Activated T-cell treated with anti-CD3 and anti-CD28 coated beads, Interleukin-2, amount 50 U/mL, for 48 hours (primary cell): ENCODE measurements at regions not wholly inside any gene's neighbourhood (a gene's known extent, or its start where the extent isn't known, plus 50 kb on each side); places are given as distances from the start of the nearest gene placed in this dataset.
"Not testable (repeated sequence)": the region's sequence is repeated elsewhere in the genome, so short reads cannot be mapped to it uniquely, and the experiment has no call there.

Source experiments
- DNase-seq, 2 experiments: peaks; one replicate each; pipeline ENCODE4 v3.0.0-alpha.2; 2020

DNA sequence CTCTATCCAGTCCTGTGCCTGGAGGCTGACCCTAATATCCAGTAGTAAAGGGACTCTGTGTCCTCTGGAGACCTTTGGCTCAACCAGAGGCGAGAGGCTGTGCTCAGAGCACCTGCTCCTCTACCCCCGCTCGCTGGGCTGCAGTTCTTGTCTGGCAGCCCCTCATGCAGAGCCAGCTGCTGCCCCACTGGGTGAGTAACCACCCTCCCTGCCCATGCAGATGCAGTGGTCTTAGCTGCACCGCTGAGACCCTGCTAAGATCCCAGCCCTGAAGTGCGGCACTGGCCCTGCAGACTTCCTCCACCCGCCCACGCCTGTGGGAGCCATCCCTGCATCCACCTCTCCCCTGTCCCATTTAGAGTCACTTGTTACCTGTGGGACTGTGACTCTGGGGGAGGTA lies 347.5 kb upstream of the SFSWAP start:
- no peak for DNase-seq

DNA sequence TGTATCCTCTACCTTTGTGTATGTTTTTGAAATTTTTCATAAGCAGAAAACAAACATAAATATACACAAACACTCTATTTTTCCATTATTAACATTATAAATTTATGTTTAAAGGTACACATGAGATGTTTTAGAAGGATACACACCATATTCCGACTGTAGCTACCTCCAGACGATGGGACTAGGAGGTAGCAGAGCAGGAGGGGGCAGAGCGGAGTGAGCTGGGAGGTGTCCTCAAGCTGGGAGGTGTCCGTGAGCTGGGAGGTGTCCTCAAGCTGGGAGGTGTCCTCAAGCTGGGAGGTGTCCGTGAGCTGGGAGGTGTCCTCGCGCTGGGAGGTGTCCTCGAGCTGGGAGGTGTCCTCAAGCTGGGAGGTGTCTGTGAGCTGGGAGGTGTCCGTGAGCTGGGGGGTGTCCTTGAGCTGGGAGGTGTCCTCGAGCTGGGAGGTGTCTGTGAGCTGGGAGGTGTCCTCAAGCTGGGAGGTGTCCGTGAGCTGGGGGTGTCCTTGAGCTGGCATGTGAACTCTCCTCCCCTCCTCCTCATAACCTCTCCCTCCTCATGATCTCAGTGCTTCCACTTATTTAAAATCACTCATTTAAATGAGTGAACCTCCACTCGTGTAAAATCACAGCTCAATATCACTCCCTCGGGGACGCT lies 346.9 kb upstream of the SFSWAP start:
- DNase-seq = no peak

DNA sequence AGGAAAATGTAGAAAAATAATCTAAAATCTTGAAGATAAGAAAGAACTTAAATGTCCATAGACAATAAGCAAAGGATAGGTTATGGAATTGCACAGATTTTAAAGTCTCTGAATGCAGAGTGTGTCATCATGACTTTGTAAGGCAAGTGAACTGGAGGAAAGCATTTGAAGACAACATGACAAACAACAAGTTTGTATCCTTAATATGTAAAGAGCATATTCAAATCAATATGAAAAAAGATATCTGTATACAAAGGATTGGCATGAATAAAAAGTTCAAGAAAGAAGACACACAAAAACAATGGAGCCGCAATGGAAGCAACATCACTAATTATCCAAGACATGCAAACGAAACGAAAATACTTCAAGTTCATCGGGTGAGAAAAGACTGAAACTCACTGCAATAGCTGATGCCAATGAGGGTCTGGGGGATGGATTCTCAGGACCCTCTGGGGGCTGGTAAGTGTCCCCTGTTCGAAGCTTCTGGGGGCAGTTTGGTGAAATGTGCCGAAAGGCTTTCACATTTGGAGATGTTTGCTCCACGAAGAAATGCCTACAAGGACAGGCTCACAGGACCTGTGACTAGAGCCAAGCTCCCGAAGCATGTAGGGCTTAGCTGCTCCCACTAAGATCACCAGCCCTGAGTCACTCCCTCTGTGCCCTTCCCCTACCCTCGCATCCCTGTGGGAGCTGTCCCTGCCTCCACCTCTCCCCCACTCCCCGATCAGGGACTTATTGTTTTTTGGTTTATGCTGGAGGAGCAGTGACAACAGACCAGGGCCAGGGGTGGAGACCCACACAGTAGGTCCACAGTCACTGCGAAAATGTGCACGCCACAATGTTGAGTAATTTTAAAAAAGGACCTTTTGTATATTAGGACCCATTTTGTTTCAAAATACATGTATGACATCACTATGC lies 345.7 kb upstream of the SFSWAP start:
- no peak for DNase-seq

DNA sequence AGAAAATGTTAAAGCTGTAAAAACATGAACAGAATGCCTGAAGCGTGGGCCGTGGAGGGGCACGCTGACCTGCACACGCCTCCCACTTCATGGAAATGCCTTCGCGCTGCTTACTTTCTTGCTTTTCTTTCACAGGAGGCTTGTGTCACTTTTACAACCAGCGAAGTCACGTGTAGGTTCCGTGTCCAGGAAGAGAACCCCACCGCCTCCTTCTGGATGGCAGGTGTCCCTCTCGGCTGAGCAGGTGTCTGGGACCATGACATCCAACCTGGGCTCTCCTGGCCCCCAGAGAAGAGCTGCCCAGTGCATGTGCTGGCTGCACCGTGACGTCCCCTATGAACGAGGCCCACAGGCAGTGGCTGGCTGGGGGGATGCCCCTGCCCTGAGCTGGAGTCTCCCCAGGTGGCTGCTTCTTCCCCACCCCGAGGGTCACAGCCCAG lies 345.0 kb upstream of the SFSWAP start:
- DNase-seq = no peak

DNA sequence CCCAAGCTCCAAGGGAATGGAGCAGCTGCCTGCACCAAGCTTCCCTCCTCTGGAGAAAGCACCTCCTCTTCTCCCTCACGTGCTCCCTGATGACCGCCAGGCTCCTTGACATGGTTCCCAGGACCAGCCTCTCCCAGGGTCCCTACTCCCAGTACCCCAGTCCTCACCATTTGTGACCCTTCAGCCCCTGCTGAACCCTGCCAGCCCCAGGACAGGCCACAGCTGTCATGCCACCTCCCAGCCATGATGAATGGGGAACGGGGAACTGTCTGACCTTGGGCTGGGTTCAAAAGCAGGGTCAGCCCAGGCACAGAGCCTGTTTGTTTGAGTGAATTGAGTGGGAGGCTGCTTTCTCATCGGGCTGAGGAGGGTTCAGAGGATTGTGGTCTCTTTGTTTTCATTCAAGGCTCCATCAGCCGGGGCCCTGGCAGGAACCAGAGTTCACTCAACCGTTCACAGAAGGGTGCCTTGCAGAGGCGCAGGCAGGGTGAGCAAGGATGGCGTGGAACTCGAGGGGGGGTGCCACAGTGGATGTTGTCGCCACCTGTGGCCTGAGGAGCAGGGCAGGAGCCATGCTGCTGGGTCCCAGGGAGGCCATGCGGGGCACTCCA lies 344.5 kb upstream of the SFSWAP start:
- DNase-seq = no peak

DNA sequence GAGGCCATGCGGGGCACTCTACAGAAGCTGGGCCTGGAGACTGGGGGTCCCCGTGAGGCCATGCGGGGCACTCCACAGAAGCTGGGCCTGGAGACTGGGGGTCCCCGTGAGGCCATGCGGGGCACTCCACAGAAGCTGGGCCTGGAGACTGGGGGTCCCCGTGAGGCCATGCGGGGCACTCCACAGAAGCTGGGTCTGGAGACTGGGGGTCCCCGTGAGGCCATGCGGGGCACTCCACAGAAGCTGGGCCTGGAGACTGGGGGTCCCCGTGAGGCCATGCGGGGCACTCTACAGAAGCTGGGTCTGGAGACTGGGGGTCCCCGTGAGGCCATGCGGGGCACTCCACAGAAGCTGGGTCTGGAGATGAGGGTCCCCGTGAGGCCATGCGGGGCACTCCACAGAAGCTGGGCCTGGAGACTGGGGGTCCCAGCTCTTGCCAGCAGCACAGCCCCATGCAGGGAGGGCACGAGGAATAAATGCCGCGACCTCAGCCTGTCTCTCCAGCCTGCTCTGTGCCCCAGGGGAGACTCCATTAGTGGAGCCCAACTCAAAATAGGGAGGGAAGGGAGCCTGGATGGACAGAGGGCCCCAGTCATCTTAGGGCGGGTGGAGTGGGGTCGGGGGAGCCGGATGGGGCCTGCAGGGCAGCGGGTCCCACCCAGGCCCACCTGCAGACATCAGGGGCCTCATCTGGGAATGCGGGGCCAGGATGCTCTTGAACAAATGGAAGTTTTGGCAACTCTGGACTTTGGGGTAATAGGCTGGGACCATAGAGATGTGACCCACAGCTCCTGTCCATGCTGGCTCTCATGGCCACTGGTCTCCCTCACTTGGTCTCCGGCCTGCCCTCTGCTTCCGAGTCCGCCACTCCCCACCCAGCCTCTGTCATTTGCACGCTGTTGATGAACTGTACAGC lies 343.6 kb upstream of the SFSWAP start:
- DNase-seq = not testable (repeated sequence)

DNA sequence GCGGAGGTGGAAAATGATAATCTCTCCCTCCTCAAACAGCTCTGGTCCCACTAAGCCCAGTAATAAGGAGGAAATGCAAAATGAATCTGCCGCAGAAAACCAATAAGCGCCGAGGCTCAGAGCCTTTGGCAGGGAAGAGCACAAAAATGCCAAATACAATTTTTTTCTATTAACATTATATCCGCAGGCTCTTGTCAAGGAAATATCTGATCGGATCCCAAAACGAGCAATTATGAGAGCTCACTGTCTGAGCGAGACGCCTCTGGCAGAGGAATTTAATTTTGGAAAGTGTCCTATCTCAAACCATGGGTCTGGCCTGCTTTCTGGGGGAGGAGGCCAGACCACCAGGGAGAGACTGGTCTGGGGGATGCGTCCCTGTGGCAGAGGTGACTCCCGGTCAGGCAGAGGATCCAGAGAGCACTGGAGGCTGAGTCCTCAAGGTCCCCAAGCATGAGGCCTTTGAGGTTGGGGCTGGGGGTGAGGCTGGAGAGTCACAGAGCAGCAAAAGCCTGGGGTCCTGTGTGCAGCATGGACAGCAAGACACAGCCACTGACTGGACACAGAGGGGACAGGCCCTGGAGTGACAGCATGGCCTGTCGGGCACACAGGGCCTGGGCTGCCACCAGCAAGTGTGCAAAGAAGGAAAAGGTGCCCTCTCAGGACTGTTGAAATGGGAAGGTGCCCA lies 342.8 kb upstream of the SFSWAP start:
- DNase-seq = no peak

DNA sequence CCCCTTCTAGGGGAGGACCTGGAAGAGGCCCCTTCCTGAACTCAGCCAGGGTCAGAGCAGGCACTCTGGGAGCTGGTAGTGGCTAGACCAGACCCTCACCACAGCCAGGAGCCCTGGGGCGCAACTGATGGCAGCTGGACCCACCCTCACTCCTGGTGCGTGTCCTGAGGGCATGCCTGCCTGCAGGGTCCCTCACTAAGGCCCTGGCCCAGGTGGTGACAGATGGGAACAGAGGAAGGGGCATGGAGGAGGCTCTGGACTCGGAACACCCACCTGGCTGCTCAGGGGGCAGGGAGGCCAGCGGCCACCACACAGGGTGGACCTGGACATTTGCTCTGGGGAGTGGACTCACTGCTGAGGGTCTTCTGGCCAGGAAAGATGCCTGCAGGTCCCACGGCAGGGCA lies 342.2 kb upstream of the SFSWAP start:
- DNase-seq = no peak

DNA sequence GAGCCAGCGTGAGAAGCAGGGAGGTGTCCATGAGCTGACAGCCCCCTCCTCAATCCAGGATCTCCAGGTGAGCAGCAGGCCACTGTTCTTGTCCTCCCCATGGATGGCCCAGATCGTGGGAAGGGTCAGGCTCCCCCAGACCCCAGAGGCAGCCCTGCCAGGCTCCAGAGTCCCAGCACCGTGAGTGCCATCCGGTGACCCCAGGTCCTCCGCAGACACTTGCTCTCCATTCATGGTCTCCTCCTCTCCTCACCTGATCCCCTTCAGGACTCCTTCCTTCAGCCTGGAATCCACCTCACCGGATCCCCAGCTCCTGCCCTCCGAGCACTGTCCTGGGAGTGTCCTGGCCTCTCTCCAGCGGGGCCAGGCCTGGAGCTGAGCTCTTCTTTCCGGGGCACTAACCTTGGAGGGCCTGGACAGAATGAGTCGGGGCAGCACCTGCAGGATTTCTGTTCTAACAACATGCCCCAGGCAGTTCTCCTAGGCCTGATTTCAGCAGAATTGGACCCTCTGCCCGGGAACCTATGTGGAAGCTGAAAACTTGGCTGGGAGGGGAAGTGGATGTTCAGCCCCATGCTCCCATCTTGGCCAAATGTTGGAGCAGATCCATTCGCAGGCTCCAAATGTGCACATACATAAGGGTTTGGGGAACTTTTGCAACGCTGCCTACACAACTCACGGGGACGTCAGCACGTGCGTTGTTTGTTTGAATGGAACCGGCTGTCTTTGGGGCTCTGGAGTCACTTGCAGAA lies 341.6 kb upstream of the SFSWAP start:
- no peak for DNase-seq

DNA sequence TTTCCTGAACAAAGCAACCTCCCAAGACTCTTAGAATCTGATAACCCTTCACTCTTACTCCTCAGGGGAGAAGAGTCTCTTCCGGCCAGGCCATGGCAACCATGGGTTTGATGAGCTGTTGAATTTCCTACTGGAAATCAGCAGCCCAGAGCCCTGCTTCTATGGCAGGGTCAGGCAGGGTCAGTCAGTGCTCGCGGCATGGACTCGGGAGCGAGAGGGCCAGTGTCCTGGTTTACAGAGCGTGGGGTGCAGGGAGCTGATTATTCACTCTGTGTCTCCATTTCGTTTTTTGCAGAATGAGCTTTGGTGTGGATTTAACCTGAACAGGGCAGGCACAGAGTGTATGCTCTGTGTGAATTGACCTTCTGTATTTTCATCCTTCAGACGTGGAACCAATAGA lies 340.6 kb upstream of the SFSWAP start:
- no peak for DNase-seq

DNA sequence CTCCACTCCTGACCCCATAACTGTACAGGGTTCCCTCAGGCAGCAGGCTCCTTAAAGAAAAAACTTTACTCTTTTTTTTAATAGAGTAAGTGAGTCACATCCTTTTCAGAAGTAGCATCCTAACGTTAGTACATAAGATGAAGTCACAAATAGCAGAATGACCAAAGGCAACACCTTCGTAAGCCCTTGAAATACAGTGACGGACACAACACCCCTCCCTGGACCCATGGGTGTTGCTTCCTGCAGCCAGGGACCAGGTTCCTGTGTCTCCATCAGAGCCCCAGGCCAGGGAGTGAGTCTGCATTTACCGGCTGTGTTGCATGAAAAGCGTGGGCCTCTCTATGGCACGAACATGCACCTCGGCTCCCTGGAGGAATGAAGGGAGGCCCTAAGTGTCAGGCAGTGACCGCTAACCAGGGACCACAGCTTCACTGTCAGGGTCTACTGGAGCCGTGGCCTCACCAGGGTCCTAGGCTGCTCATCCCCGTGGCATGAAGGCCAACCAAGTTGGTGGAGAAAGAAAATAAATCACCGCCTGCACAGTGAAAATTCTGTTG lies 340.0 kb upstream of the SFSWAP start:
- no peak for DNase-seq

DNA sequence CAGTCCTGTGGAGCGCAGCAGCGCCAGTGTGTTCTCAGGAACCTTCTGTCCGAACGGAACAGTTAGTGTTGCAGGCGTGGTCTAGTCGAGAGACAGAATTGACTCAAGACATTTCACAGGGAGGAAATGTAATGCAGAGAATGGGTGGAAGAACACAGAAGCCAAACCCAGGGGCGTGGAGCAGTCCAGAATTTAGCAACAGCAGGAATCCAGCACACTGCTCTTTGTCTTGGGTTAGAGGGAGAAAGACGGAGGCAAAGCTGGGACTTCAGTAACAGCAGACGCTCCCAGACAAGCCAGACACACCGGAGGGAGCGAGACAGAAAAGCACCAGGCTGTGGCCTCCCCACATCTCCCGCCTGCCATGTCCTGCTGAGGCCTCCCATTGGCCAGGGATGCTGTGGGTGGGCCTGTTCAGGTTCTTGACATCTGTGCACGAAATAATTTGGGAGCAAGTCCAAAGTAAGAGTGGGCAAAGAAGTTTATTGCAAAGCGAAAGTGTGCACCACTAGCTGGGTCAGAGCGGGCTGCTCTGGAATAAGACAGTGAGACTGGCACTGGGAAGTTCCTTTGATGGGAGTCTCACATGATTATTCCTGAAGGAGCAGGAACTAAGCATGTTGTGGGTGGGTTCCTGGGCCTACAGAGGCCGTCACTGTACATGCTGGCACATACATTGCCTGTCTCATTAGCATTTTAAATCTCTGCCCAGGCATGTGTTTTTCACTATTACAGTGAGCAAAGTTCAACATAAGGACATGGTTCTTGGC lies 339.3 kb upstream of the SFSWAP start:
- no peak for DNase-seq

DNA sequence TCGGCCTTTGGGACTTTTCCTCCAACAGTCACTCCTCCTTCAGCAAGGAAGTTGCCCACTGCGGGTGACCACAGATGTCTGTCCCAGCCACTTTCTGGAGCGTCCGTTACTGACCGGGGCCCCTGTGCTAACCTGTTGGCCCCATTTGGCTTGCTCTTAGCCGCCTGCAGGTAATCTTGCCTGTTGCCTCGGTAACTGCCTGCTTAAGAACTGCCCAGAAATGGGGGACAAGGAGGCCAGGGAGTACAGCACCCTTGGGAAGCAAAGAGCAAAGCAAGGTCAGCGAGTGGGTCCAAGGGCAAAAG lies 338.8 kb upstream of the SFSWAP start:
- DNase-seq = no peak

DNA sequence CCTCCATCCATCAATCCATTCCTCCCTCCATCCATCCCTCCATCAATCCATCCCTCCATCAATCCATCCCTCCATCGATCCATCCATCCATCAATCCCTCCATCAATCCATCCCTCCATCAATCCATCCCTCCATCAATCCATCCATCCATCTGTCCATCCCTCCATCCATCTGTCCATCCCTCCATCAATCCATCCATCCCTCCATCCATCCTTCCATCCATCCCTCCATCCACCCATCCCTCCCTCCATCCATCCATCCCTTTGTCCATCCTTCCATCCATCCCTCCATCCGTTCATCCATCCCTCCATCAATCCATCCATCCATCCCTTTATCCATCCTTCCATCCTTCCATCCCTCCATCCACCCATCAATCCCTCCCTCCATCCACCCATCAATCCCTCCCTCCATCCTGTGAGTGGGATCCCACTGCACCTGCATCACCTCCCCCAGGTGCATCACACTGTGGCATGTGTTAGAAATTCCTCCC lies 338.1 kb upstream of the SFSWAP start:
- no peak for DNase-seq

DNA sequence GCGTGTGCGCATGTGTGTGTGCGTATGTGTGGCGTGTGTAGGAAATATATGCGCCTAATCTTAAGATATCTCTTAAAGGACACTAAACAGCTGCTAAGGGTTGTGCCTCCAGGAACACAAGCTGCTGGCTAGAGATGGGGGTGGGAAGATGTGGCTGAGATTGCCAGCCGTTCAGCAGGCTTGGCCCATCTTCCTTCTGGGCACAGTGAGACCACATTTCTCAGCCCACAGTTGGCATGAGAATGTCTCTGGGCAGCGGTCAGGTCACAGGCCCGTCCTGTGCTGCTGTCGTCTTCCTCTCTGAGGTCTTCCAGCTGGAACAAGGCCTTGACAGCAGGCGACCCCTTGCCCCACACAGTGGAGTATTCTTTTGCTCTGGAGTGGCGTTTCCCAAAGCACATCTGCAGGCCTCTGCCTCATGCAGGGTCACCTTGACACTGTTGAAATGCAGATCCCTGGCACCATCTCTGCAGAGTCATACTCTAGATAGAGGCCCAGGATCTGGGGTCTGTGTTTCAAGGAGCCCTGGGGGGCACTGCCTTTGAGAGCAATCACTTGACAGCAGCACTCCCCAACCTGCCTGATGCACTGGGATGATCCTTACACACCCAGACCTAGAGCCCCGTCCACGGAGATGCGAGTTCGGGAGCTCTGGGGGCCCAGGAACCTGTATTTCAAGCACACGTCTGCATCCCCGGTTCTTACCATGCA lies 335.5 kb upstream of the SFSWAP start:
- peak; percentile 1 to 6 for DNase-seq

DNA sequence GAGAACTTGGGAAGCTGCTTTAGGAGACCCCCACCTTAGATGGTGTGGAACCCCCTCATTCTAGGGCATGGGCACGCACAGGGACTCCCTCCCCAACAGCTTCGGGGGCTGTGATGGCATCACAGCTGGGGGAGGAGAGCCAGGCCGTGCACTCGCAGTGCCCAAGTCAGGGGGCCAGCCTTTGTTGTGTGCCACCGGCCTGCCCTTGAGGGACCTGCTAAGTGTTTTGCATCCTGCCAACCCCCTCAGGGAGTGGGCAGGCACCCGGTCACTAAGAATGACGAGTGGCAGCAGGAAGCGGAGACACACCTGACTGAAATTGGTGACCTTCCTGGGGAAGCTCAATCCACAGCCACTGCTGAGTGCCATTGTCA lies 334.9 kb upstream of the SFSWAP start:
- DNase-seq = peak in 1 of 2 experiments; percentile 1

DNA sequence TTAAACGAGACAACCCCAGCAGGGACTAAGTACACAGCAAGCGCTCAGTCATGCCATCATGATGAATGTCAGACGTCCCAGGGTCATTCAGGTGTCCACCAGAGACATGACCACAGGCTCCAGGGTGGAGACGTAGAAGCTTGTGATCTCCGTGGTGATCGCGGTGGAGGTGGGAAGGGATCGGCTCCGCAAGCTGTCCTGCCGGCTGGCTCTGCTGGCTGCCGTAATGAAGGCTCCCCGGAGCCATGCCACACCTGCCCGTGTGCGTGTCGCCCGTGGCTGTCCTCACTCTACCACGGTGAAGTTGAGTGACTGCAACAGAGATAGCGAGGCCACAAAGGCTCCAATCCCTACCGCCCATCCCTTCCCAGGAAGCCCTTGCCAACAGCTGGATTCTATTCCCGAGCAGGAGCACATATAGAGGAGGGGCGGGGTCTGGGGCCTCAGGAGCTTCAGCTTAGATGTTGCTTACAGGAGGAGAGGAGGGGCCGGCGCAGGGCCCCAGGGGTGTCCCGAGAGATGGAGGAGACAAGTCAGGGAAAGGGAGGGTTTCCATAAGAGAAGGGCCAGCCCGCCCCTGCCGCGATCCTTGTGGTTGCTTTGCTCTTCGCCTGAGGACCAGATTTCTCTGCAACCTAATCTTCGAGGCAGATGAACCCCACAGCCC lies 332.6 kb upstream of the SFSWAP start:
- DNase-seq = peak in 1 of 2 experiments; percentile 3

DNA sequence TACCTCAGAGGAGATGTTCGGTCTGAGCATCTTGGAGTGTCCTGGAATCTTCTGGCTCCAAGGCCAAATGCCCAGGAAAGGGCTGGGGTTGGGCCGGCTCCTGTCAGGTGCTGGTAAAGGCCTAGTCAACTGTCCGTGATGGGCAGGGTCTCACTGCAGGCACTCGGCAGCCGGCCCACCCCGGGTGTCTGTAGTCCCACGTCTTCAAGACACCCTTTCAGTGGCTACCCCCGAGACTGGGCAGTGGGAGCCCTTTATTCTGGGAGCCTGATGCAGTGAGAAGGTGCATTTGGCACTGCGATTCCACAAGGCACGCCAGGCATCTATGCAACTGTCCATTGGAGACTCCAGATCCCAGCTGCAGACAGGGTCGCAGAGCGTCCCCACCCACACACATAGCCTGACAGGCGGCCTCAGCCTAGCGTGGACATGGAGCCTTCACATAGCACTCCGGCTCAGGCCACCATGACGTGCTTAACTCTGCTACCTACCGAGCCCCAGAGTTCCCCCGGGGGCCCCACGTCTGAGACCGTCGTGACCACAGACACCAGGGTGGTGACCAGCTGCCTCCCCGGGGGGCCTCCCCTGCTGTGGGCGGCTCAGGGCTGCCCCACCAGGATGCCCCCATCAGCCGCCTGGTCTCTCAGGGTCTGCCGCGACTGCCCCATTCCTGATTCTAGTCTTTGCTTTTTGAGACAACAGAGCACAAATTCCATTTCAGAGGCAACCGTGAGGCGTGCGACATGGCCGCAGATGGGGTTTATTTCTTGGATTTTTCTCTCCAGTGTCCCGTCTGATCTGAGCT lies 331.8 kb upstream of the SFSWAP start:
- peak in 1 of 2 experiments; percentile 4 for DNase-seq
